LHCN-M2 (cell line): ENCODE measurements at regions not wholly inside any gene's neighbourhood (a gene's known extent, or its start where the extent isn't known, plus 50 kb on each side); places are given as distances from the start of the nearest gene placed in this dataset.
"Not testable (repeated sequence)": the region's sequence is repeated elsewhere in the genome, so short reads cannot be mapped to it uniquely, and the experiment has no call there.

ENCODE experiments used
- DNase-seq: peaks from one replicate; pipeline ENCODE4 v3.0.0-alpha.2; 2012; ENCODE audit warnings: low read depth

DNA sequence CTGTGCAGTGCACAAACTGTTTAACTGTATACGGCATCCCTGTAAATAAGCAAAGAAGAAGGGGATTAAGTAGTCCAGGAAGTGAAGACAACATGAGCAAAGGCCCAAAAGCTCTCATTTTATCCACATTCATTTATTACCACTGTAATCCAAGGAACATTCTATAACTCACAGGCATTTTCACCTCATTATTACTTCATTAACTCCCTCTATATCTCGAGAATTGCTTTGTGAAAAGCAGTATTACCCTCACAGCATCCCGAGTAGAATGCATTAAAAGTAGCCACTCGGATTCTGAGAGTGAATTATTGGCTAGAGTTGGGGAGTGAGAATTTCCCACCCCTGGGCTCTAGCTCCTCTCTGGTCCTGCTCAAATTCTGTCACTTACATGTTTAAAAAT, 51.0 kb upstream of the CHCHD3 start:
- DNase-seq: no peak

DNA sequence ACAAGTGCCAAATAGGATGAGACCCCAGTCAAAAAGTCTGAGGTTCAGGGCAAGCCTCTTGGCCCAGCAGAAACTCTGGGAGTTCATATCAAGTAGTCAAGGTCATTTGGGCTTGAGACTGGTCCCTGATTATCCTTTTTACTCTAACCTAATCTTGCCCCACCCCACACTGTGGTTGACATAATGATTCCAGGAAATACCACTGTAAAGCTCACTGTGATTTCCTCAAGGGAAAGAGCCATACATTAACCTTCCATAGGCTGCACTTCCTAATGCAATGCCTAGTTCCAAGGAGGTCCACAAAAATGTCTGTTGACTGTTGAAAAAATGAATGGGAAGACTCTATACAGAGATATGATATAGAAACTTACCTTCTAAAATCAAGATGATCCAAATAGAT, 52.9 kb upstream of the CHCHD3 start:
- no peak for DNase-seq

DNA sequence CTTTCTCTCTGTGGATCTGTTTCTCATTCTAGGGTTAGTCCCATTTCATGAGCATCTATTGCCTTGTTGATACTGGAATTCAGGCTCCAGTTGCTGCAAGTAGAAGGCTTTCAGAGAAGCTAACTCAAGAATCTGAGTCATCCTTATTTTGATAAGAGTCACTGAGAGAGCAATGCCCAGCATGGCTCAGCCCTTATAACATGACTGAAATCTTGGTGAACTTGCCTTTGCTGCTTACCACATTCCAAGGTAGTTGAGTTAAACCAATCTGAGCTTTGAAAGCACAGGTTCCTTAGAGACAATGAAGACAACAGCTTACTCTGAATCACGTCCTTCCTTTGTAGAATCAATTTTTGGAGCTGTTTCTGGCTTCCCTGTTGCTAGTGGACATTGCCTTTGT, 53.6 kb upstream of the CHCHD3 start:
- DNase-seq: no peak

DNA sequence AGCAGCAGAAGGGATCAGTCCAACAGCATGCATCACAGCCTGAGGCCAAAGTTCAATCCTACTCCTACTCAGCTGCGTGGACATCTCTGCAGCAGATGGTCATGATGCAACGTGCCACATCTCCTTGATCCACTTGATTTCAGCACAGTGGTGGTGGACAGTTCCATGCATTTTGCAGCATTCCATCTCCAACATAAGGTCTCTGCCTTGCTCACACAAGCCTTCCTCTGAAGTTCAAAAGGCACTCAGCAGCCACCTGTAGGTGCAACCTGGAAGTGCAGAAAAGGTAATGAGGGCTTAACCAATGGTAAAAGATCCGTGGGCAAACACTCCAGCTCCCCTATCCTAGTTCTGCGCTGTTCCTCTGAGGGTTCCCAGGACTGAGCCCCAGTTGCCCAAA, 57.5 kb upstream of the CHCHD3 start:
- peak; percentile 62 for DNase-seq

DNA sequence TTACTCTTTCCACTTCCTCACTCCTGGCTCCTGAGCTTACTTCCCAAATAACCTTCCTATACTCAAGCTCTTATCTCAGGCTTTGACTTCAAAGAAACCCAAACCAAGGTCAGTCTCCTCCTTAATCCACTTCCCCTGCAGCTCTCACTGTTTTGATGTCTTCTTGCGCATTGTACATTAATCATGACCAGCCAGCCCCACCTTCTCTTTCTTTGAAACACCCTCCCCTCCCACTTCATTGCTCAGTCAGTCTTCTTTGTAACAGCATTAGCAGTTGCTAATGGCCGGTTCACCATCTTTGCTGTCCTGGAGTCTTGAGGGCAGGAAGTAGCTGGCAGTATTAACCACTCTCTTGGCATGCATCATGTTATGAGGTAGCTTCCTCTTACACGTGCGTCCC, 57.9 kb upstream of the CHCHD3 start:
- no peak for DNase-seq

DNA sequence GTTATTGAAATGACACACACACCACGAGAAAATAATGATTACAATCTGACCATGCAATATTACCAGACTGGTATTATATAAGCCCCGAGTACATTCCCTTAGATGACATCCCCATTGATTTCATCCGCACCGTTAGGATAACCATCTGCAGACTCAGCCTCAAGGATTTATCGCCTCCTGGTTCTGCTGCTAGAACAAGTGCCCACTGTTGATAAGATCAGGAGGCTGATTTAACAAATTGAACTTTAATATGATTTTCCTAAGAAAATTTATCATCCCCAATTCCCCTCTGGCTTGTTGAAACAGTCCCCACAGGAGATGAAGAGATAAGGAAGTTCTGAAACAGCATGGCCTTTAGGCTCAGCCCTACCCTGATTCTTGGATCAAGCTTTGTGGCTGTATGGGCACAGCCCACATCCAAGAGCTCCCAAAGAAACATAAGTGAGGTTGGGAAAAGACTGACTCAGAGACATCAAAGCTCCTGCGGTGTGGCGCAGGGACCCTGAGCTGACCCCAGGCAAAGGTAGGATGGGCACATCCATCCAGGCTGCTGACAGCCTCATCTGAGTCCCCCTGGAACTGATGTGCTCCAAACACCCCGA, 59.2 kb upstream of the CHCHD3 start:
- no peak for DNase-seq

DNA sequence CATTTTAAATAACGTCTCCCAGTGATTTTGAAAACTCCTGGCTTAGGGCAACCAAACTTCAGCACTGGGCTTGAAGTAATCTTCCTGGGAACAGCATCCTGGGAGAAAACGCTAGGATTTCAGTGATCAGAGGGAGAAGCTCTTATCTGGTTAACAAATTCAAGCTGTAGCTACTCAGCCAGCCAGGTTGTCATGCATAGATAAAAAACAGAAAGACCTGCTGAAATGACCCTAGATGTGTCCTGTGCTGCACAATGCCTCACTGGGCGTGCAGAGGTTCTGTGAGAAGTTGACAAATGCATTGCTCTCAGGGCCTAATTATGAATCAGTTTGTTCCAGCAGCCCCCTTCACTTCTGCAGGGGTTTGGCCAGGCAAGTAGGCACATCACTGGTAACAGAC, 68.9 kb upstream of the CHCHD3 start:
- no peak for DNase-seq

DNA sequence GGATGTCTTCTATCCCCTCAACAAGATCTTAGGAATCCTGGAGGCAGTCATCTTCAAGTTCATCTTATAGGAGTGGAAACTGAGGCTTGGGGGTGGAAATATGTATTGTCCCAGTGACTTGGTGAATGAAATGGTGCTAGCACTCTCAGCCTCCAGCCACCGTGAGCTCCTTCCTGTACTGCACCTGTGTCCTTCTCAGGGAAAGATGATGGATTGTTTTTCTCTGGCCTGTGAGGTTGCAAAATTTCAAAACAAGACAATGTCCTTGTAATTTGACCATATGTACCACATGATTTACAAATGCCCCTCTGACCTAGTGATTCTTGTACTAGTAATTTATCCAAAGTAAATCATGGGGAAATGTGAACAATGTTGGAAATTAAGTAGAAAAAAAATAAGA, 71.0 kb upstream of the CHCHD3 start:
- DNase-seq: no peak

DNA sequence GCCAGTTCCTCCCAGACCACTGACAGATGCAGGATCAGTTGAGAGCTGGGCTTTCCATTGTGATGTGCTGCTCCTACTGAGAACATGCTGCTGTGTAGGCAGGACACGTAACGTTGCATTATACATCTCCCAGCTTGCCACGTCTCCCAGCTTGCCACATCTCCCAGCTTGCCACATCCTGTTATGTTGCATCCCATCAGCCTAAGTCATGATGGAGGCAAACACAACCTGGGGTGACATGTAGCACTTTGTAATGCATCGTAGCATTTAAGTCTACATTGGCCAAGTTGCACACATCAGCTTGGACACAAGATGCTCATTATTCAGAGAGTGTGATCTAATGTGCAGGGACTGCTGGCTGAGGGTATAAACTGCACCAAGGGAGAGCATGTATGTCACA, 73.3 kb upstream of the CHCHD3 start:
- no peak for DNase-seq

DNA sequence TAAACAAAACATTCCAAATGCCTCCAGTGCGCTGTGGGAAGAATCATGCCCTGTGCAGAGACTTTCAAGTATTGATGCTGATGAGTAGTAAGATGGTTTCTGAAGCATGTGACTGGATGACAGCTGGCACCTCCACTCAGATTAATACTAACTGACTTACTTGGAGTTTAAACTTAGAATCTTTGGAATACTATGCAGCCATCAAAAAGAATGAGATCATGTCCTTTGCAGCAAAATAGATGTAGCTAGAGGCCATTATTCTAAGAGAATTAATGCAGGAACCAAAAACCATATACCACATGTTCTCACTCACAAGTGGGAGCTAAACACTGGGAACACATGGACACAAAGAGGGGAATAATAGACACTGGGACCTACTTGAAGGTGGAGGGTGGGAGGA, 73.8 kb upstream of the CHCHD3 start:
- DNase-seq: no peak

DNA sequence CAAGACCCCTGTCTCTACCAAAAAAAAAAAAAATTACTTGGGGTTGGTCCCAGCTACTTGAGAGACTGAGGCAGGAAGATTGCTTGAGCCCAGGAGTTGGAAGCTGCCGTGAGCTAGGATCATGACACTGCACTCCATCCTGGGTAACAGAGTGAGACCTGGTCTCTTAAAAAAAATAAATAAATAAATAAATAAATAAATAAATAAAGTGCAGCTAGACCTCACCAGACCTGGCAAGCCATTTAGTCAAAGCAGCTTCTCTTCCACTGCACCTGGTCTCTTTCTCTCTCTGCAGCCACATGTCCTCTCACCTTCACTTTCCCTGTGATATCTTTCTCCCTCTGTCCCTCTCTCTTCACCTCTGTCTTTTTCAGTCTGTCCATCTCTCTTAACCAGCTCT, 75.2 kb upstream of the CHCHD3 start:
- no peak for DNase-seq

DNA sequence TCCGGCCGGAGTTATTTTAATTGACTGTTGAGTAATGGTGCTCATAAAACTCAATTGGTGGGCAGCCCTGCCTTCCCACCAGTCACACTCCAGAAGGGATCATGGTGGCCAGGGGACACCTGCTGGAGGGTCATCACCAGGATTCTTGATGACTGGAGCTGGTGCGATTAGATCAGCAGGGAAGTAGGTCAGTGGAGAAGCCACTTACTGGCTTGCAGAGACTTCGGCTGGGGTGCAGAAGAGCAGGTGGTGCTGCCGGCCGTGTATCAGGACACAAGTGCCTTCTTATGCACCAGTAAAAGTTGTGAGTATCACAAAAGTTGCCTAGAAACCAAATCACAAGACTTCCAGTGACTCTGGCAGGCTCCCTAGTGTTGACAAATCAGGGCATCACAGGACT, 82.6 kb upstream of the CHCHD3 start:
- no peak for DNase-seq

DNA sequence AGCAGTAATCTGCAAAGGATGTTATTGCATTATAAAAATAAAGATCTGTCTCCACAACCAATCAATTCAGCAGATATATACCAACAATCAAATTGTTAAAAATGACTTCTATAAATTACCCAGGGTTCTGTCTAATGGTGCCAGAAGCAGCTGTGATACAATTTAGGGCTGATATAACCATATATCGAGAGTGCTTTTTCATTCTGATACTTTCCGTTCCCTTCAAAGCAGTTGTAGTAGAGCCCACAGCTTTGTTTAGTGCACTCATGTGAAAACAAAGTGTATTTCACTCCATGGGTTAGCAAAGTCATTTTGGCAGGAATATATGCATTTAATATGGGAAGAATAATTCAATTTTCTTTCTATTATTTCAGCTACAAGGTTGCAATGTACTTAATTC, 83.1 kb upstream of the CHCHD3 start:
- DNase-seq: no peak

DNA sequence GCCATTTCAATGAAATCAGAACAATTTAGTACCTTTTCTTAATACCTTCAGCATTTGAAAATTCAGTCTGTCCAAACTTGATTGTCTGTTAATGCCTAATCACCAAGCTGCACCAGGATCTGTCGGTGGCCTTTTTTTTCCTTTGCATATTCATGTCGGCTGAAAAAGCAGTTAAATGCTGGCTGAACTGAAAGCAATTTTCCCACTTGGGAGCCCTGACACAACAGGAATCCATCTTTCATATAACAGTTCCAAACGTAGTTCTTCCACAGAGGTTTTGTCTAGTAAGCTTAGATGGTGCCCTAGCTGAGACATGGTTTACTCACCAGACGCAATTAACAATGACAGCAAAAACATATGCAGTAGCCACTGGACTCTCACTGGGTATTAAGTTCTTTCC, 83.6 kb upstream of the CHCHD3 start:
- DNase-seq: no peak

DNA sequence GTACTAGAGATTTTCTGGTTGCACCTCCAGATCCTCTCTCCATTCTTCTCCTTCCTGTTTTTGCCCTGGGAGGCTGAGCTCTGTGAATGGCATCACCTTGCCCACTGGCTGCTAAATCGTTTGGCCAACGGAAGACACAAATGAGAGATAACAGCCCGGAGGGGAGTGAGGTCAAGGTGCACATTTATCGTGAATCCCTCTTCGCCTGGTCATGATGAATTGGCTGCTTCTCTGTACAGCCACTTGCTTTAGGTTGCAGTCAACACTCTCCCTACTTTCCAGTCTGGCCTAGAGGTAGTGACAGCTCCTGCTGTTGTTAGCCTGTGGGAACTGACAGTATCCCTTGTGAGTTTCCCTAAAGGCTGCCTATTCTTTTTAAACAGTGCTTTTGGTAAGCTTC, 85.4 kb upstream of the CHCHD3 start:
- DNase-seq: no peak

DNA sequence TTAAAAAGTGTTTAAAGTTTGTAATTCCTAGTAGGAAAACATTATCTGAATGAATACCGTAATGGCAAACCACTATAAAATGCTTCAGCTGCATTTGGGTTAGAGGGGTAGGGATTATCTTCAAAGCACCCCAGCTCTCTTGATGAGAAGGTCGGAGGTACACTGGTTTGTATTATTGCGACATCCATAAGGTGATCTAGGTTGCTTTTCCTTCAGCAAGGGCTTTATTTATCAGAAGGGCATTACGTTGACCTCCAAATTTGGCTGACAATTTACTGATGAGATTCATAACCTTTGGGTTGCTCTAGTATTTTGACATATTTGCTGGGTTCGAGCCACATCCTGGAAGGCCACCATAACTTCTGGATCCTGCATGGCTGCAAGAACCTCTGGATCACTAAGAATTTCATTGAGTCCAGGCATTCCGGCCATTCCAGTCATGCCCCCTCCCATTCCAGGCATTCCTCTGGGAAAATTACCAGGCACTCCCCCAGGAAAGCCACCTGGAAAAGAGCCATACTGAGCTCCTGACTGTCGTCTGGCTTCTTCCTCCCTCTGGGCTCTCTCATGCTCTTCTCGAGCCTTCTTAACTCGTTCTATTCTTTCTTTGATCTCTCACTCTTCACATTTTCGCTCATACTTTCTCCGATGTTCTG, 83.6 kb upstream of the EXOC4 start:
- DNase-seq: not testable (repeated sequence)

DNA sequence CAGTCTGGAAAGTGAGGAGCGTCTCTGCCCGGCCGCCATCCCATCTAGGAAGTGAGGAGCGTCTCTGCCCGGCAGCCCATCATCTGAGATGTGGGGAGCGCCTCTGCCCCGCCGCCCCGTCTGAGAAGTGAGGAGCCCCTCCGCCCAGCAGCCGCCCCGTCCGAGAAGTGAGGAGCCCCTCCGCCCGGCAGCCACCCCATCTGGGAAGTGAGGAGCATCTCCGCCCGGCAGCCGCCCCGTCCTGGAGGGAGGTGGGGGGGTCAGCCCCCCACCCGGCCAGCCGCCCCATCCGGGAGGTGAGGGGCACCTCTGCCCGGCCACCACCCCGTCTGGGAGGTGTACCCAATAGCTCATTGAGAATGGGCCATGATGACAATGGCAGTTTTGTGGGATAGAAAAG, 75.4 kb upstream of the EXOC4 start:
- DNase-seq: not testable (repeated sequence)

DNA sequence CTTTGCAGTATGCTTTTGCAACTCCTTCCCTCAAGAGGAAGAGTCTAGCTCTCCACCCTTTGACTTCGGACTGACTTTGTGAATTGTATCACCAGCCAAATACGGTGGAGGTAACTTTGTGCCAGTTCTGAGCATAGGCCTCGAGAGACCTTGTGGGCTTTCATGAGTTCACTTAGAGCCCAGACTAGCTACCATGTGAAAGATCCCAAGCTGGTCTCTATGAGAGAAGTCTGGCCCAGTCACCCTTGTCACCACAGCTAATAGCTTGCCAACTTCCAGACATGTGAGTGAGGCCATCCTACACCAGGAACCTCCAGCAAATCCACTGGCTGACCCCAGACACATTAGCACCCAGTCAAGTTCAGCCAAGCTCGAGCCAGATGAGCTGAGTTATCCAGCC, 72.2 kb upstream of the EXOC4 start:
- no peak for DNase-seq

DNA sequence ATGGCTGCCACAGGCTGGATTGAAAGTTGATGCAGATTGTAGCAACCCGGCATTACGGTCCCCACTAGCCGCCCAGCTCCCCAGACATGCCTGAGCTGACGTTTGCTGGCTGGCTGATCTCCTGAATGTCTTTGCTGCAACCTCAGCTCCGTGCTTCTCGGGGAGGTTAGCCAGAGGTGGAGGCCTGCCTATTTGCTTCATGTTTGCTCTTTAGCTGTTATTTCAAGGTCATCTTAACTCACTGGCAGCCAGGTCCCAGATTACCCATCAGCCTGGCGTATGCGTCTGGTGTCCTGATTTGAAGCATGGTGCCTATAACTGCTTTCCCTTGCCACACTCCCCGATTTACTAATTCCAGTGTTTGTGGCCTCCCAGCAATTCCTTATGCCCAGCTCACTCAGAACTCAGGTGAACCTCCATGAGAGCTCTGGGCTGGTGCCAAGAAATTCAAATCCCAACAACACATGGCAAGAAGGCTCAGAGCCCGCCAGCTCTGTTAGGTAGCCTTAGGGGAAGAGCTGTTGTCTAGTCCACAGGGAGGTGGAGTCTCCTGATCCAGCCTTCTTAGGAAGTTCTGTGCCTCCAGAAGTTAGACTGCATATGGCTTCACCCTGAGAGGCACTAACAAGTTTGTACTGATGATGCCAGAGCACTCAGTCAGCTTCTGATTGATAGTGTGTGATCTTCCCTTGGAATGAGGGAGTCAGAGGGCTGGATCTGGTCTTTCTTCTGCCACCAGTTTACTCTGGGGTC, 69.7 kb upstream of the EXOC4 start:
- DNase-seq: no peak

DNA sequence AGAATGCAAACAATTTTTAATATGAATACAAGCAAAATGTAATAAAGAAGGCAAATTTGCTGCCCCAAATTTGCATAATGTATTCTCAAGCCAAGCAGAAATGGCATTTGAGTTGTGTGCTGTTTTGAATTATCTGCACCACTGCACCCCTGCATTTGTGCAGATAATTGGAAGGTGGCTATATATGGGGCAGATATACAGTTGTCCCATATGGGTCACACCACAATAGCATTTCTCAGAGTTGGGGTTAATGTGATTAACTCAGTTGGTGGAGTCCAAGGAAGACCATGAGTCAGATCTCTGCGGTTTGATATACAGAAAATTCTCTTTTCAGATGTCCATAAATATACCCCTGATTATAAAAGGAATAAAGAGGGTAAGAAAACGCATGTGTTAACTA, 68.9 kb upstream of the EXOC4 start:
- DNase-seq: no peak

DNA sequence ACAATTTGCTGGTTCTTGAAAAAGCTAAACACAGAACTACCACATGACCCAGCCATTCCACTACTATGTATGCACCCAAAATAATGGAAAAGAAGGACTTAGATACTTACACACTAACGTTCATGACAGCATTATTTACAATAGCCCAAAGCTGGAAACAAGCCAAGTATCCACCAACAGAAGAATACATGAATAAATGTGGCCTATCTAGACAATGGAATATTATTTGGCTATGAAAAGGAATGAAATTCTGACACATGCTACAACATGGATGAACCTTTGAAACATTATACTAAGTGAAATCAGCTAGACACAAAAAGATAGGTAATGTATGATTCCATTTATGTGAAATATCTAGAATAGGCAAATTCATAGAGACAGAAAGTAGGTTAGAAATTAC, 67.4 kb upstream of the EXOC4 start:
- DNase-seq: no peak

DNA sequence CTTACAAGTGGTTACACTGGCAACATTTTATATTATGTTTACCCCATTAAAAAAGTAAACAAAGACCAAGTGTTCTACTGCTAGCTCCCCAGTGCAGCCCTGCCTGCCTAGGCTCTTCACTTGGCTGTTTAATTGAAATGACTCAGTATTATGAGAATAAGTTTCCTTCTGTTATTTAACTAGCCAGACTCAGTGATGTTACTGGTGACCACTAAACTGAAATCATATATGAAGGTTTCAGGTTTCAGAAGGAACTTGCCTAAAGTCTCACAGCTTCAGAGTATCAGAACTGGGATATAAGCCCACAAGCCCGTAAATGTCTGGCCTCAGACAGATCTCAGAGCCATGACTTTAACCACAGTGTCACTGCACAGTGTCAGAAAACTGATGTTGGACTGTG, 66.8 kb upstream of the EXOC4 start:
- no peak for DNase-seq

DNA sequence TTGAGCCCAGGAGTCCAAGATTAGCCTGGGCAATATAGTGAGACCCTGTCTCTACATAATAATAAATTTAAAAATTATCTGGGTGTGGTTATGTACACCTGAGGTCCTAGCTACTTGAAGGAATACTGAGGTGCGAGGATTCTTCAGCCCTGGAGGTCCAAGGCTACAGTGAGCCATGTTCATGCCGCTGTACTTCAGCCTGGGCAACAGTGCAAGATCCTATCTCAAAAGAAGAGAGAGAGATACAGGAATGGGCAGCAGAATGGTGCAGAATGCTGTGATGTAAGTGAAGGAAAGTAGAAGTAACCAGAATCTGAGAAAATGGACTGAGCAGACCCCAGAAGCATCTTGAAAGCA, 62.7 kb upstream of the EXOC4 start:
- DNase-seq: no peak
